Ishikawa (cell line): ENCODE measurements at regions not wholly inside any gene's neighbourhood (a gene's known extent, or its start where the extent isn't known, plus 50 kb on each side); places are given as distances from the start of the nearest gene placed in this dataset.

Experiments used
- CEBPB ChIP-seq: IDR thresholded peaks from 2 replicates; pipeline ENCODE4 v1.6.1; 2012
- CREB1 ChIP-seq: IDR thresholded peaks from 2 replicates; pipeline ENCODE4 v1.6.1; 2012; ENCODE audit warnings: low read depth
- EGR1 ChIP-seq: IDR thresholded peaks from 2 replicates; pipeline ENCODE4 v1.6.1; 2012
- EP300 ChIP-seq: IDR thresholded peaks from 2 replicates; pipeline ENCODE4 v1.6.1; 2012; ENCODE audit warnings: borderline replicate concordance
- FOXM1 ChIP-seq: IDR thresholded peaks from 2 replicates; pipeline ENCODE4 v1.6.1; 2012; ENCODE audit warnings: low read depth, borderline replicate concordance
- MAX ChIP-seq: IDR thresholded peaks from 2 replicates; pipeline ENCODE4 v1.6.1; 2012
- NFIC ChIP-seq: IDR thresholded peaks from 2 replicates; pipeline ENCODE4 v1.6.1; 2012
- RAD21 ChIP-seq: IDR thresholded peaks from 2 replicates; pipeline ENCODE4 v1.6.1; 2012; ENCODE audit warnings: low read depth
- REST ChIP-seq: IDR thresholded peaks from 2 replicates; pipeline ENCODE4 v1.6.1; 2012; ENCODE audit warnings: low read depth, mild to moderate bottlenecking
- TAF1 ChIP-seq: IDR thresholded peaks from 2 replicates; pipeline ENCODE4 v1.6.1; 2012; ENCODE audit warnings: low read depth, mild to moderate bottlenecking
- TCF12 ChIP-seq: IDR thresholded peaks from 2 replicates; pipeline ENCODE4 v1.6.1; 2012; ENCODE audit warnings: low read depth
- TEAD4 ChIP-seq: IDR thresholded peaks from 2 replicates; pipeline ENCODE4 v1.6.1; 2012
- USF1 ChIP-seq: IDR thresholded peaks from 2 replicates; pipeline ENCODE4 v1.6.1; 2012
- YY1 ChIP-seq: IDR thresholded peaks from 2 replicates; pipeline ENCODE4 v1.6.1; 2012; ENCODE audit warnings: low read depth
- ZBTB7A ChIP-seq: IDR thresholded peaks from 2 replicates; pipeline ENCODE4 v1.6.1; 2012; ENCODE audit warnings: low read depth

- TF ChIP-seq TAF1 (no peak), NFIC (no peak), ZBTB7A (no peak), RAD21 (peak; percentile 68), TCF12 (no peak), MAX (no peak), EGR1 (no peak), REST (no peak), FOXM1 (no peak)
Measured at GRCh38 chr3:160163229-160163878, 61.9 kb upstream of the C3orf80 start.

GRCh38 chr3:160168246-160168645, 57.0 kb upstream of the C3orf80 start:
- TF ChIP-seq YY1 (no peak), CEBPB (no peak), MAX (no peak), FOXM1 (no peak), EGR1 (no peak), EP300 (no peak), USF1 (no peak), RAD21 (no peak), TAF1 (no peak), ZBTB7A (no peak), TCF12 (no peak), CREB1 (no peak), TEAD4 (no peak), REST (no peak), NFIC (no peak)

- TF ChIP-seq FOXM1 = no peak
- TF ChIP-seq CREB1 = no peak
- TF ChIP-seq ZBTB7A = no peak
- no peak for TF ChIP-seq REST
- no peak for TF ChIP-seq TAF1
- TF ChIP-seq EGR1 = no peak
- no peak for TF ChIP-seq EP300
- no peak for TF ChIP-seq YY1
- no peak for TF ChIP-seq MAX
- TF ChIP-seq USF1 = no peak
- no peak for TF ChIP-seq NFIC
Measured at GRCh38 chr3:160169139-160169976, 55.9 kb upstream of the C3orf80 start.
